ENCODE measurements at regions not wholly inside any gene's neighbourhood (a gene's known extent, or its start where the extent isn't known, plus 50 kb on each side); places are given as distances from the start of the nearest gene placed in this dataset.
A peak's percentile ranks its signal among the peaks of the same experiment; 100 is the strongest.

DNA sequence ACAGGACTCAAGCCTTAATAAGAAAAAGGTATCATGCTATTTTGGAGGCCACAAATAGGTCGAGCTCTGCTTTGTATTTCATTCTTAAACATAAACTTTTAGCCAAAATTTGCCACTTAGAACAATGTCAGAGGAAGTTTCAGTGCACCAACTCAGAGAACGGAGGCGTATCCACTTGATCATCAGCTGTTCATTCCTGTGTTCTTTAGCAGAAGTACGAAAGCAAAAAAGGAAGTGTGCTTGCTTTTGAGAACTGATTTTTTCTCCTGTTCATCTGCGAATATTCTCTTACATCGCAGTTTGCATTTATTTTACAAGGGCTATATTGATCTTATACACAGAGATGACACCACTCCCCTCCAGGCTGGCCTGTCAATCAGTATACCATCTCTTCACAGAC, 188.6 kb upstream of the SOX5 start:
- no peak for DNase-seq (ENCODE audit: low read depth)

- no peak for DNase-seq (ENCODE audit: low read depth)
Measured at GRCh38 chr12:24135158-24135850, 185.8 kb upstream of the SOX5 start.

- no peak for DNase-seq (ENCODE audit: low read depth)
Measured at GRCh38 chr12:24134092-24134491, 184.6 kb upstream of the SOX5 start.

DNA sequence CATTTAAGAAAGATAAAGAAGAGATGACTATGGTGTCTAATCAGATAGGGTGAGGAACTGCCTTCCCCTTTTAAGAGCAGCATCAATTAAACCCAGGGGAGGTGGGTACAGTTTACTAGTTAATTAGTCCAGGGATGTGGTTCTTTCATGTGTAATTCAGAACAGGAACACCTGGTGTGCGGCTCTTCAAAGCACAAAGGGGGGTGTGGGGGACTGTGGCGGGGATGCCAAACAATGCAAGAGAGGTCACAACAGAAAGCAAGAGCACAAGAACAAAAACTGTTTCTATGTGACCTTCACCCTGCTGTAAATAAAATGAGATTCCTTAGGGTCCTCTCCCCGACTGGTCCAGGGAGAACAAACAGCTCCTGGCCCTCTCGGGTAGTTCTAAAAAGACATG, 183.9 kb upstream of the SOX5 start:
- no peak for DNase-seq (ENCODE audit: low read depth)

DNA sequence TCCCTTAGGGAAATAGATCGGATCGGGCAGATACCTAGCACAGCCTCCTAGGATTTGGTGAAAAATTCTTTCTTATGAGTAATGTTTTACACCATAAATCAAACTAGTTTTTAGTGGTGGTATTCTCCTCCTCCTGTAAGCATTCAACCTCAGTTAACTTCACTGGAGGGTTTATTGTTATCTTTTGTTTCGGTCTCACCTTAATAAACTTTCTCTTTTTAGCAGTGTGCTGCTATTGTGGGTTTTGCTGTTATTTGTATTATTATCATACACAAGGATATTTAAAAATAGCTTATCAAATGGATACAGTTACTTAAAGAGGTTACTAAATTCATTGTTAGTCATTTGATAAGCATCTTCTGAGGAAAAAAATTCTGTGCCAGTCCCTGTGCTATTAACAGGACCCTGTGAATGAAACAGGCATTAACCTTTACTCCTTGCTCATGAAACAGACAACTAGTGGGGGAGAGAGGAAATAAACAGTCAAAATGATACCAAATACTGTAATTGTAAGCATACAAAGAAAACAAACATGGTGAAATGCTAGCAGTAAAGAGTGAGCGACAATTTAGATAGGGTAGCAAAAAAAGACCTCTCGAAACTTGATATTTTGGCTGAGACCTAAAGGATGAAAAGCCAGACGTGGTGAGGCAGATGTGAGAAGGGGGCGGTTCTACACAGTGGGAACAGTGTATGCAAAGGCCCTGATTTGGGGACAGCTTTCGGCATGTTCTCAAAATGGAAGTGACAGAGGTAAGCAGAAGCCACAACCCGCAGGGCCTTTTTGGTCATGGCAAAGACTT, 178.7 kb upstream of the SOX5 start:
- DNase-seq (ENCODE audit: low read depth): no peak

DNA sequence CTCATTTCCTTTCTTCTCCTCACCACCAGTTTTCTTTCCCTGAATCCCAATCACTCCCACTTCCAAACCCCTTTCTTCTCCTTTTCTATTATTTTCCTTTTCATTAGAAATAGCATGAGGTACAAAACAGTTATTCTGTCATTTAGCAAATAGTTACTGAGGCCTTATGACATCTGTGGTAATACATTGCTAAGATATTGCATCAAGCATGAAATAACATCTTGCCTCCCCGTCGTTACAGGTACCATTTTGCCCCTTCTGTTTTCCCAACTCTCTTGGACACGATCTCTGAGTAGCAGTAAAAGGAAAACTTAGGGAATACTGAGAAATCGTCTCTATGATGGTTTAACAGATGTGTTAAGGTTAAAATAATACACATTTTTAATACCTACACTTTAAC, 175.8 kb upstream of the SOX5 start:
- DNase-seq (ENCODE audit: low read depth): no peak

DNA sequence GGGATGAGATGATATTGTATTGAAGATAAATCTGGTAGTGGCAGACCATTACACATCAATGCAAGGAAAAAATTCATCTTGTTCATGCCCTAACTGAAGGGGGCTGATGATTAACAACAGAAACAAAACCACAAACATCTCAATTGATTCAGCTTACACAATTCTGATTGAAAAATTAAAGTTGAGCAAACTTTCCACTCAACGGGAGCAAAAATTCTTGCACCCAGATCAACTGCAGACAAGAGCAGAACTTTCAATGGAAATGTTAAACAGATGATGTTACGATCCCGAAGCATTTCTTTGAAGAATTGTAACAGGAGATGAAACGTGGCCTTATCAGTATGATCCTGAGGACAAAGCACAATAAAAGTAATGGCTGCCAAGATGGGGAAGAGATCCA, 172.4 kb upstream of the SOX5 start:
- no peak for DNase-seq (ENCODE audit: low read depth)

DNA sequence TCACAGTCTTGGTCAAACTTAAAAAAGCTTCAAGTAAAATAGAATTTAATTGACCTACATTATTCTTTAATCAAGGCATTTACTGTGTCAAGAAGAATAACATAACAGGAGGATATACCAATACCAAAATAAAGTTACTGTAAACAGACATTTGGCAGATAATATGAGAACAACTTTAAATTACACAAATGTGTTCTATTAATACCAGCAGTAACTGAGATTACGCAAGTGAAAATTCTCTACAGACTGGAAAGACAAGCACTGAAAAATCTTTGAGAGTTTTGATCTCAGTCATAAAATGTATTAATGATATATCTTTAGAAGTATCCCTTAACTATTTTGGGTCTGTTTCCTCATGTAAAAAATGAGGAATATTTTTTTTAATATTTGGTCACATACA, 169.2 kb upstream of the SOX5 start:
- no peak for DNase-seq (ENCODE audit: low read depth)

DNA sequence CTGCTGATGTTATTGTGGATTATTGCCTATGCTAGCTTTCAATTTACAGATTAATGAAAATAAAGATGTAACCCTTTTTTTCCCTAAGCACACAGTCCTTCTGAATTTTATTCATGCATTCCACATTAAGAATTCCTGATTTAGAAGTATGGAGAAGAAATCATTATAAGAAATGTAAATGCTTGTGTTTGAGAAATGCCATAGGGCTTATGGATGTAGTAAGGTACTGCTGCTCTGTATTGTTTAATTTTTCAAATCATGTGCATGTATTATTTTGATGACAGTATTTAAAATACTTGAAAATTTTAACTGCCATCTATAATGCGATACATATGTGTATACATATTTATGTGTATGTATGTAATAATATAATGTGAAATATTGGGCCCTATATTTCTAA, 167.1 kb upstream of the SOX5 start:
- no peak for DNase-seq (ENCODE audit: low read depth)

- peak; percentile 3 for DNase-seq (ENCODE audit: low read depth)
Measured at GRCh38 chr12:24113701-24114100, 164.2 kb upstream of the SOX5 start.

DNA sequence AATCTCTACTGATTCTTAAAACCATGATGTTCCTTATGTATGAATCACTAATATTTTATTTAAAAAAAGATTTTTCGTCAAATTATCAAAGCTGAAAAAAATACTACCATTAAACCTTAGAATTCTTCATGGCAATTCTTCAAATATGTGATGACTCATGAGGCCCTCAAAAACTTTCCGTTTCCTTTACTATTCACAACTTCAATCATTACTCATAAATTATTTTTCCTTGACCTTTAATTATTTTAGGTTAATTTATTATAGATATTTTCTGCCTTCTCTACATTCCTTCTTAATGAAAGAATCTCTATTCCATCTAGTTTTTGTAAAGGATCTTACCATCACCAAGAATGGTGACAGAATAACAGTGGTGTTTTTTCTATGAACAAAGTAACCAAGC, 162.1 kb upstream of the SOX5 start:
- peak; percentile 54 for DNase-seq (ENCODE audit: low read depth)

DNA sequence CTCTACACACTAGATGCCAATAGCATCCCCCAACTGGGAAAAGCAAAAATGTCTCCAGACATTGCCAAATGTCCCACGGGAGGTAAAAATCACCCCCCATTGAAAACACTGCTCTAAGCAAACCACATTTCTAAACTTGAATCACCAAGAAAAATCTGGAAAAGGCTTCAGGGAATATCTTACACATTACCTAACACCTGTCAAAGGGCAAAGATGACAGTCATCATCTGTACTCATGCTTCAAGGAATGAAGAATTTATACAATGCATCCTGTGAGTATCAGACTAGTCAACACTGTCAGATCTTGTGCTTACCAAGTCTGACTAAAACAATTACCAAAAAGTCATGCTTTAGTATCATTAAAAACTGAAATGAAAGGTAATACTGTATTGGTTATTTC, 161.6 kb upstream of the SOX5 start:
- DNase-seq (ENCODE audit: low read depth): peak; percentile 78

GRCh38 chr12:24109381-24110039, 160.0 kb upstream of the SOX5 start:
- peak; percentile 22 for DNase-seq (ENCODE audit: low read depth)

DNA sequence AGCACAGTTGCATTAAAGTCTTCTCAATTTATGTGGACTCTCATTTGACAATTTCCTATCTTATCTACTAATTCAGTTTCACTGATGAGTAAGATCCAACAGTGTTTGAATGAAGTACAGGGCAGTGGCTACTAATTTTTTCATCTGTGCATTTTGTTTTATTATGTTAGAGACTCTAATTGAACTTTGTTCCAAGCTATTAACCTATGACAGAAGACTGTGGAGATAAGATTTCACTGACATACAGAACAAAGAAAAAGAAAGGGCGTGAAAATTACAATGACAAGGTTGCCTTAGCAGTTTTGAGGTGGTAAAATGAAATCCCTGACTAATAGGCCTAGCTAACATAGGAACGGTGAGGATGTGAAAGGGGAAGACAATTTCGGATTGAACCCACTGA, 153.2 kb upstream of the SOX5 start:
- DNase-seq (ENCODE audit: low read depth): no peak

DNA sequence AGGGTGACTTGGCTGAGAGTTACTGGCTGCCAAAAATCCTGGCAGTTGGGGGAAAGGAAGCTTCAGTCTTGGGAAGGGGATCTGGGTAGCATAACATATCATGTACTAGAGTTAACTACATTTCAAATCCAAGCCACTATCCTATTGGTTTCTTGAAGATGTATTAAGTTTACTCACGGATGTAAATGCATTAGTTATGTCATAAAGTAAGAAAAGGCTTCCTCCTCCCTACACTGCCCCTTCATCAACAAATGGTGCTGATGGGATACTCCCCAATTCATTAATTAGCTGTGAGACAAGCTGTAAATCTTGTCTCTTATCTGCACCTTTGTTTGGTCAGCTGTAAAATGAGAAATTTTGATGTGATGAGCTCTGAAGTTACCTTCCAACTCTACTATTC, 150.1 kb upstream of the SOX5 start:
- DNase-seq (ENCODE audit: low read depth): no peak

- no peak for DNase-seq (ENCODE audit: low read depth)
Measured at GRCh38 chr12:24095245-24095644, 145.8 kb upstream of the SOX5 start.

DNA sequence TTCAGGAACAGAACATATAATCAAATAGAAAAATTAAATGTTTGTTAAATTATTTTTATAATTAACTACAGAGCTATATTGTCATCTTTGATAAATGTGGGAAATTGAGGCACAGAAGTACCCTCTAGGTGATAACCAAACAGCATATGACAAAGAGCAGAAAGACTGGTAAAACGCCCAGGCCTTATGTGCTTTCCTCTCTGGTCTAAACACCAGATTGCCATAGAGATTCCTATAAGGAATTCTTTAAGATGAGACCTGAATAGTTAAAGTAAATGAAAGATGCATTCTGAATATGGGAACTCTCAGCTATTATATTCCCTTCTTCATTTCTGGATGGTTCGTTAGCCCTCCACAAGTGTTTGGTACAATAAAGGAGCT, 140.0 kb upstream of the SOX5 start:
- no peak for DNase-seq (ENCODE audit: low read depth)

GRCh38 chr12:24088751-24089509, 139.5 kb upstream of the SOX5 start:
- peak; percentile 22 for DNase-seq (ENCODE audit: low read depth)

DNA sequence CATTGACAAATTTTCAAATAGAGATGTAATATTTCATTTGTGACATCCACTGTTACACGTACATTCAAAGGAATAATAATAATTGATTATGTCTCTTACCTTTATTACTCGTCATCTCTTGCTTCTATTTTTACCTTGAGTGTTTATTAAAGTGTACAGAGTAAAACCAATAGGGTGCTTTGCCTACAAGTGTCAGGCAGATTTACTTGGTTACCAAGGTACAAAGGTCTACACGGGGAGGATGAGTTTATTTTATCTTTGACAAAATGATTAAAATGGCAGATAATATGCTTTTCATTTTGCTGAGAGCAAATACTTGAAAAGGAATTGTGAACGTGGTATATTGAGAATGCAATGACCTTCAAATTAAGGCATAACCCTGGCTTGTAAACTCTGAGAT, 137.8 kb upstream of the SOX5 start:
- DNase-seq (ENCODE audit: low read depth): no peak

DNA sequence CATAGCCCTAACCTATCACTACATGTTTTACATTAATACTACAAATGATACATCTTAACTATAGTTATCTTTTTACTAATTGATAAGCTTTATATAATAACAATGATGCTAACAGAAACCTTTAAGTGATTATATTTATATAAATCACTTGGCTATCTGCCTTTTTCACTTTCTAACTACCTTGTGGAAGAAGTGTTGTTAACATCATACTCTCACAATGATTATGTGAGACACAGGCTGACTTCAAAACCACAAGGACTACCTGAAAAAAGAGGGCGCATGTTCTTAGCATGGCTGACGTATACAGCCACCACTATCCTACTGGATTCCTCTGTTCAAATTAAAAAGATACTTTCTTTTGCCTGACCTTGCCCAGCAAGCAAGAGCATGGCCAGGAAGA, 135.3 kb upstream of the SOX5 start:
- no peak for DNase-seq (ENCODE audit: low read depth)

GRCh38 chr12:24083838-24084237, 134.4 kb upstream of the SOX5 start:
- no peak for DNase-seq (ENCODE audit: low read depth)

DNA sequence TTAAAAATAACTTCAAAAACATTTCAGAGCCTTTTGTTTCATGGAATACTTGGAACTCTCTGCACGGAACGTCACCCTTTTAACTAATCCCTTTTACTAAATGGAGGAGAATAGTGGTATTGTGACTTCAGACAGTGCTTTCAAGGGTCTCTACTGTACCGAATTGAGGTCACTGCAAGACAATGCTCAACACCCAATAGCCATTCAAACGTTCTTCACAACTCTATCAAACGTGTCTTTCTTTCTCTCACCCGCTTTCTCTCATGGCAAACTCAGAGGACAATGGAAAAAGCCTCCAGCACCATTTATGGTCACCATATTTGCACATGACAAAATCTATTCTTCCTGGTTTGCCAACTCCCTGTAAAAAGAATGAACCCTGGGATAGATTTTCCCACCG, 132.1 kb upstream of the SOX5 start:
- DNase-seq (ENCODE audit: low read depth): no peak
